Inferior parietal cortex (tissue), 1 donor: ENCODE measurements at regions not wholly inside any gene's neighbourhood (a gene's known extent, or its start where the extent isn't known, plus 50 kb on each side); places are given as distances from the start of the nearest gene placed in this dataset.
"Not testable (repeated sequence)": the region's sequence is repeated elsewhere in the genome, so short reads cannot be mapped to it uniquely, and the experiment has no call there.

Experiments
- DNase-seq: peaks from one replicate; pipeline ENCODE4 v3.0.0-alpha.2; 2016; ENCODE audit errors: extremely low spot score

GRCh38 chr17:31798205-31798724 is 60.8 kb downstream of the COPRS start:
- DNase-seq: no peak

- DNase-seq: not testable (repeated sequence)
Observed at GRCh38 chr17:31795941-31796340, 63.1 kb downstream of the COPRS start.

- no peak for DNase-seq
Observed at GRCh38 chr17:31794111-31794510, 64.9 kb downstream of the COPRS start.

- not testable (repeated sequence) for DNase-seq
Observed at GRCh38 chr17:31793634-31794033, 65.4 kb downstream of the COPRS start.

GRCh38 chr17:31792007-31792585 is 66.9 kb downstream of the COPRS start:
- no peak for DNase-seq

GRCh38 chr17:31789707-31790505 is 69.1 kb downstream of the COPRS start:
- no peak for DNase-seq

- DNase-seq: no peak
Observed at GRCh38 chr17:31788956-31789355, 70.1 kb downstream of the COPRS start.

GRCh38 chr17:31788571-31788946 is 70.5 kb downstream of the COPRS start:
- no peak for DNase-seq

GRCh38 chr17:31787857-31788570 is 71.0 kb downstream of the COPRS start:
- peak; percentile 51 for DNase-seq

GRCh38 chr17:31786796-31787481 is 72.1 kb downstream of the COPRS start:
- no peak for DNase-seq

- DNase-seq: no peak
Observed at GRCh38 chr17:31780483-31780882, 78.6 kb downstream of the COPRS start.

GRCh38 chr17:31778523-31778922 is 80.5 kb downstream of the COPRS start:
- DNase-seq: no peak

- DNase-seq: not testable (repeated sequence)
Observed at GRCh38 chr17:31771328-31771727, 87.7 kb downstream of the COPRS start.

- DNase-seq: not testable (repeated sequence)
Observed at GRCh38 chr17:31770501-31770900, 88.5 kb downstream of the COPRS start.

- DNase-seq: not testable (repeated sequence)
Observed at GRCh38 chr17:31761836-31762510, 97.1 kb downstream of the COPRS start.

GRCh38 chr17:31758646-31759045 is 100.4 kb downstream of the COPRS start:
- DNase-seq: no peak

GRCh38 chr17:31757097-31757496 is 101.9 kb downstream of the COPRS start:
- DNase-seq: no peak

- DNase-seq: no peak
Observed at GRCh38 chr17:31754239-31754945, 104.7 kb downstream of the COPRS start.

- DNase-seq: no peak
Observed at GRCh38 chr17:31753011-31753410, 106.0 kb downstream of the COPRS start.

- no peak for DNase-seq
Observed at GRCh38 chr17:31752584-31752983, 106.5 kb downstream of the COPRS start.

GRCh38 chr17:31750578-31750977 is 108.5 kb downstream of the COPRS start:
- DNase-seq: no peak
